Activated naive CD4-positive, alpha-beta T cell treated with anti-CD3 and anti-CD28 coated beads, Interleukin-2, amount 50 U/mL, for 72 hours (primary cell): ENCODE measurements at regions not wholly inside any gene's neighbourhood (a gene's known extent, or its start where the extent isn't known, plus 50 kb on each side); places are given as distances from the start of the nearest gene placed in this dataset.

ENCODE experiments used
- ATAC-seq, 2 donors: fragments of 150-1000 bp; cut with Tn5 transposase; 2 replicates each; pipeline ENCODE4 v1.10.0; 2021; ENCODE audit warnings: mild to moderate bottlenecking in 2 of 2, moderate library complexity in 2 of 2
- DNase-seq, 2 donors: peaks; one replicate each; pipeline ENCODE4 v3.0.0; 2021 to 2022; ENCODE audit warnings: low spot score in 2 of 2
- H3K27ac Mint-ChIP-seq, 2 donors: one replicate each; pipeline ENCODE4 v1.8.0; 2022; ENCODE audit warnings: mild to moderate bottlenecking in 2 of 2, mixed read lengths in 2 of 2
- H3K36me3 Mint-ChIP-seq, 2 donors: one replicate each; pipeline ENCODE4 v1.8.0; 2022; ENCODE audit warnings: mixed read lengths in 2 of 2
- H3K9me3 Mint-ChIP-seq, 2 donors: one replicate each; pipeline ENCODE4 v1.8.0; 2022; ENCODE audit warnings: mixed read lengths in 2 of 2

- Mint-ChIP-seq H3K9me3 (peaks cover 15 to 26% of the 10 kb centered on the region in 2 donors), H3K36me3 (peaks cover 0 to 8% of the 10 kb centered on the region in 2 donors), H3K27ac (no peak overlapping the region)
- ATAC-seq (no peak), DNase-seq (no peak)
Measured at GRCh38 chr21:20703112-20703767, 295.0 kb upstream of the NCAM2 start.

DNA sequence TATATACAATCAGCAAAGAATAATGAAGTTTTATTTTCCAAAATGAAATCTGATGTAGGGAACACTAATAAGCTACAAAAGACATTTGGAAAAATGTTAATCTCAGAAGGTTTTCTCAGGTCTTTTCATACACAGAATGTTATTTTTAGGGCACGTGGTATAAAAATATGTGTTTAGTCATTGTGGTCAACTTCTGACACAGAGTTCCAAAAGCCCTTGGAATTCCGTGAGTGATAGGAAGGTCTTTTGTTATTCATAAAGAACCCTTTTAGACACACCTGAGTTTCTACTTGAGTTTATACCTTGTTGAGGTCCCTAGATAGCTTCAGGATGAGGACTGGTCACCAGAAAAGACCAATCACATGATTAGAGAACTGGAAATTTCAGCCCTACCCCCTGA is 277.6 kb upstream of the NCAM2 start:
- DNase-seq (no peak), ATAC-seq (no peak)
- no peaks in the 10 kb centered on the region for H3K36me3 Mint-ChIP-seq
- H3K27ac Mint-ChIP-seq: no peak overlapping the region
- H3K9me3 Mint-ChIP-seq: peaks cover 11 to 14% of the 10 kb centered on the region in 2 donors

GRCh38 chr21:20721151-20721550 is 277.1 kb upstream of the NCAM2 start:
- ATAC-seq: no peak
- Mint-ChIP-seq H3K9me3 (peaks cover 6 to 14% of the 10 kb centered on the region in 2 donors), H3K36me3 (no peaks in the 10 kb centered on the region), H3K27ac (no peak overlapping the region)
- DNase-seq: no peak

DNA sequence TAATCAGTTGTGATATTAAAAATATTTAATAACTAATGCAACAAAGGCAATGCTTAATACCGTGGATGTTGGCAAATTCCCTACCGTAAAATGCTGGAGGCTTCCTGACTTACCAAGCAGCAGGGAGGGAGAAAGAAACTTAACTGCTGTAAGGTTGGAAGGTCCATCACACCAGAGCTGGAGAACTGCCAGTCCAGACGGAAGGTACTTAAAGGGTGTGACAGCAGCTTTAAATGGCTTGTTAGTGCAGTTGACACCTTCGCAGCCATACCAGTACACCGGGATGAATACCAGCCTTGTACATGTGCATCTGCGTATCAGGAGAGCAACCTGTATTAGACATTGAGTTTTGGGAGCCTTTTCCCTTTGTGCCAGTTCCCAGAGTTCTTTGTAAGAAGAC is 269.5 kb upstream of the NCAM2 start:
- H3K9me3 Mint-ChIP-seq: peaks cover 10 to 13% of the 10 kb centered on the region in 2 donors
- no peak for ATAC-seq
- H3K27ac Mint-ChIP-seq: no peak overlapping the region
- no peak for DNase-seq
- no peaks in the 10 kb centered on the region for H3K36me3 Mint-ChIP-seq

GRCh38 chr21:20729376-20729775 is 268.8 kb upstream of the NCAM2 start:
- no peaks in the 10 kb centered on the region for H3K36me3 Mint-ChIP-seq
- H3K27ac Mint-ChIP-seq: no peak overlapping the region
- H3K9me3 Mint-ChIP-seq: peaks cover 13 to 14% of the 10 kb centered on the region in 2 donors
- ATAC-seq: no peak
- no peak for DNase-seq

- Mint-ChIP-seq H3K27ac (no peak overlapping the region), H3K36me3 (no peaks in the 10 kb centered on the region), H3K9me3 (peaks cover 13 to 15% of the 10 kb centered on the region in 2 donors)
- ATAC-seq (no peak), DNase-seq (no peak)
Measured at GRCh38 chr21:20730441-20730840, 267.8 kb upstream of the NCAM2 start.

DNA sequence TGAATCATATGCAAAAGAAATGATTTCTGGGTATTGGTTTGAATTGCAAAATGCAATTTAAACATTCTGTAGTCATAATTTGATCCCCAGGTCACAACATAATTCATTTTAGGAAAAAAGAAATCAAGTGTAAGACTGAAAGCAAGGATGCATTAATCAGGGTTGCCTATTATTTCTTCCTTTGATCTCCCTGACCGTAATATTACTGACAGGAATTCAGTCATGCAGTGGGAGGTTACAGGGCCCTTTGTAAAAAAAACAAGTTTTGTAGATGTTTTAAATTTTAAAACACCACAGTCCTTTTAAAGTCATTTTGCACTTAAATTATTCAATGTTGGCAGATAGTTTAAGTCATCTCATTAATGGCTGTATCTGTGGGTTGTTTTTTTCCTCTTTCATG is 263.0 kb upstream of the NCAM2 start:
- H3K9me3 Mint-ChIP-seq: peaks cover 24 to 26% of the 10 kb centered on the region in 2 donors
- H3K36me3 Mint-ChIP-seq: peaks cover 7 to 9% of the 10 kb centered on the region in 2 donors
- ATAC-seq (no peak), DNase-seq (no peak)
- no peak overlapping the region for H3K27ac Mint-ChIP-seq

GRCh38 chr21:20737227-20737913 is 260.8 kb upstream of the NCAM2 start:
- H3K27ac Mint-ChIP-seq: no peak overlapping the region
- ATAC-seq: no peak
- H3K9me3 Mint-ChIP-seq: peaks cover 19 to 20% of the 10 kb centered on the region in 2 donors
- DNase-seq: no peak
- H3K36me3 Mint-ChIP-seq: peaks cover 7 to 9% of the 10 kb centered on the region in 2 donors

GRCh38 chr21:20739421-20739820 is 258.8 kb upstream of the NCAM2 start:
- no peak for ATAC-seq
- DNase-seq: no peak
- Mint-ChIP-seq H3K27ac (no peak overlapping the region), H3K36me3 (peaks cover 7 to 9% of the 10 kb centered on the region in 2 donors), H3K9me3 (peaks cover 16 to 19% of the 10 kb centered on the region in 2 donors)

GRCh38 chr21:20741445-20741844 is 256.8 kb upstream of the NCAM2 start:
- Mint-ChIP-seq H3K9me3 (peaks cover 15 to 25% of the 10 kb centered on the region in 2 donors), H3K27ac (no peak overlapping the region), H3K36me3 (peaks cover 7 to 9% of the 10 kb centered on the region in 2 donors)
- ATAC-seq (no peak), DNase-seq (no peak)

DNA sequence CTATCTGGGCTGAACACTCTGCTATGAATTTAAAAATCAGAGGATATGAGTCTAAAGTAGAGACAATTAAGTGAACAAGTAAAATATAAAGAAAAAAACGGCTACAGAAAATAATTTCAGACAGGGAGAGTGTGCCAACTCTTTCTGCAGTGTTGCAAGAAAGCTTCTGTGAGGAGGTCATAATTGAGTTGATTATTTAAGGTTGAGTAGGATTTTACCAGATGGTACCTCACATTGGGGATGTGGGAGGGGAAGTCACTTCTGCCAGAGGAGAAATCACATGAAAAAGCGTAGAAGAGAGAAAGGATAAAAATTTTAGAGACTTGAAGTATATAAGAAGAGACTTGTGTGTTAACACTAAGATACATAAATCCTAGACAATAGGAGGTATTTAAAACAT is 238.0 kb upstream of the NCAM2 start:
- Mint-ChIP-seq H3K27ac (no peak overlapping the region), H3K36me3 (no peaks in the 10 kb centered on the region), H3K9me3 (peaks cover 7 to 12% of the 10 kb centered on the region in 2 donors)
- ATAC-seq (no peak), DNase-seq (no peak)

DNA sequence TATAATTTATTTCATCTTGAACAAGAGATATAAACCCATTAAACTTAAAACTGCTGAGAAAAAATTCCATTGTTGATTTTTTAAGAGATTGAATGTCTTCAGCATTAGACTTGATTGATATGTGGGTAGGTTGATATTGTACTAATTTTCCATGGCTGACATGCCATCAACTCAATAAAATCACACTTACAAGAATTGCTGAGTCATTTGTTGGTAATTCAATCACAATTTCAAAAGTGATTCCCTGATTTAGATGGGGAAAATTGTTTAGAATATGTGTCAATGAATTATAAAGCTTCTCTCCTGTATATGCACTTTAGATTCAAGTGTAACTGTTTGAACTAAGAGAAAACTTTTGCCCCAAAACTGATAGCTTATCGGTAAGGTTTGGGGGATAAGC is 223.5 kb upstream of the NCAM2 start:
- H3K9me3 Mint-ChIP-seq: peaks cover 12 to 19% of the 10 kb centered on the region in 2 donors
- ATAC-seq: no peak
- DNase-seq: no peak
- peaks cover 0 to 12% of the 10 kb centered on the region in 2 donors for H3K36me3 Mint-ChIP-seq
- no peak overlapping the region for H3K27ac Mint-ChIP-seq

GRCh38 chr21:20779321-20779720 is 218.9 kb upstream of the NCAM2 start:
- H3K27ac Mint-ChIP-seq: no peak overlapping the region
- no peaks in the 10 kb centered on the region for H3K36me3 Mint-ChIP-seq
- ATAC-seq: no peak
- DNase-seq: no peak
- H3K9me3 Mint-ChIP-seq: peaks cover 7 to 10% of the 10 kb centered on the region in 2 donors

DNA sequence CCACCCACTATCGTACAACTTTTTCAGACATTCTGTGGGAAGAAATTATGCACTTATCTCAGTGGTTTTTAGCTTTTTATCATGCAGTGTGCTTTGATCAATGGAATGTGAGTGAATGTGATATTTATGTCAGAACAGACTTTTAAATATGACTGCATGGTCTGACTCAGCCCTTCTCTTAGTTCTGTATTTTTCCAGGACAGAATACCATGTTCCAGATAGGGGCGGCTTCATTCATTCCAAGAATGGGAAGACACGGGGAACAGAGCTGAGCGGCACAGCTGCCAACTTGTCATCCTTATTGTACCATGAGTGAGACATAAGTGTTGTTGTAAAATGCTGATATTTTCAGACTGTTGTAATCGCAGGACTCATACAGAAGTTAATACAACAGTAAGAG is 214.6 kb upstream of the NCAM2 start:
- no peak overlapping the region for H3K27ac Mint-ChIP-seq
- no peak for ATAC-seq
- peaks cover 6 to 7% of the 10 kb centered on the region in 2 donors for H3K9me3 Mint-ChIP-seq

GRCh38 chr21:20789729-20790500 is 208.3 kb upstream of the NCAM2 start:
- H3K36me3 Mint-ChIP-seq: no peaks in the 10 kb centered on the region
- H3K9me3 Mint-ChIP-seq: peaks cover 13% of the 10 kb centered on the region in 2 donors
- no peak for ATAC-seq
- no peak for DNase-seq
- H3K27ac Mint-ChIP-seq: no peak overlapping the region

More for the DNA sequence above, 214.6 kb upstream of the NCAM2 start:
- no peak for DNase-seq
- H3K36me3 Mint-ChIP-seq: no peaks in the 10 kb centered on the region

GRCh38 chr21:20800106-20800505 is 198.1 kb upstream of the NCAM2 start:
- no peak for ATAC-seq
- peaks cover 0 to 8% of the 10 kb centered on the region in 2 donors for H3K9me3 Mint-ChIP-seq
- H3K36me3 Mint-ChIP-seq: no peaks in the 10 kb centered on the region
- no peak overlapping the region for H3K27ac Mint-ChIP-seq
- no peak for DNase-seq

DNA sequence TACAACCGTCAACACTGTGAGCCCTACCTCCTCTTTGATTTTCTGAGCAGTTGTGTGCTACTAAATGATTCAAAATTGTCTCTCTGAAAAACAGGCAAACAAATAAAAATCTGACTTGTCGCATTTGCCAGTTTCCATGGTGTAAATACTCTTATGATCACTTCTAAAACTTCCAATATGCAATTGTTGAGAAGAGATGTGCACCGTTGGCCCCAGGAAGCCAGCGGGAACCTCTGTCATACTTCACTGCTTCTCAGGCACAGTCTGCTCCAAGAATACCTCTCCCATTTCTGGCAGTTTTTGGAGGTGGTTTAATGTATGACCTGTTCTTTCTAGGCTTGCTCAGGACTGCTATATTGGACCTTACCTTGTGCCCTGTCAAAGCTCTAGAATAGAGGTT is 196.0 kb upstream of the NCAM2 start:
- ATAC-seq (no peak), DNase-seq (no peak)
- no peak overlapping the region for H3K27ac Mint-ChIP-seq
- H3K36me3 Mint-ChIP-seq: no peaks in the 10 kb centered on the region
- peaks cover 3 to 8% of the 10 kb centered on the region in 2 donors for H3K9me3 Mint-ChIP-seq
